ENCODE measurements at regions not wholly inside any gene's neighbourhood (a gene's known extent, or its start where the extent isn't known, plus 50 kb on each side); places are given as distances from the start of the nearest gene placed in this dataset.

- Histone ChIP-seq H3K9ac (ENCODE audit: low read length) (no peak overlapping the region), H3K9me2 (ENCODE audit: insufficient read depth) (no peaks in the 10 kb centered on the region), H3K79me2 (ENCODE audit: insufficient read depth, low read length) (no peaks in the 10 kb centered on the region), H3K4me2 (ENCODE audit: low read length) (no peak overlapping the region), H3K36me3 (ENCODE audit: control insufficient read depth in 1 of 2, insufficient read depth in 2 of 2, low read length in 2 of 2) (no peaks in the 10 kb centered on the region), H3K9me3 (ENCODE audit: control insufficient read depth in 1 of 2, insufficient read depth in 1 of 2, low read depth in 1 of 2, low read length in 2 of 2) (no peaks in the 10 kb centered on the region; a peak in 2 of 4 replicates), H4K20me1 (ENCODE audit: insufficient read depth) (no peaks in the 10 kb centered on the region), H2AFZ (ENCODE audit: low read depth, low read length, poor library complexity, severe bottlenecking) (no peak overlapping the region), H3K27me3 (ENCODE audit: insufficient read depth, low read length) (no peaks in the 10 kb centered on the region), H3K27ac (ENCODE audit: low read depth, low read length) (no peak overlapping the region), H3K4me3 (replicated peaks in 1 of 2; ENCODE audit: low read depth in 1 of 2, low read length in 2 of 2) (no peak overlapping the region), H3K4me1 (ENCODE audit: control insufficient read depth in 1 of 2, insufficient read depth in 2 of 2, low read length in 2 of 2) (no peaks in the 10 kb centered on the region)
- POLR2A ChIA-PET: no interaction called here
- TF ChIP-seq SIN3A (IDR thresholded peaks at IDR 0.05; ENCODE audit: low read depth): no peak
- no peak for TF ChIP-seq YY1 (IDR thresholded peaks at IDR 0.05; ENCODE audit: extremely low read depth, insufficient replicate concordance, low read depth, low read length)
- TF ChIP-seq, protein P1, sequence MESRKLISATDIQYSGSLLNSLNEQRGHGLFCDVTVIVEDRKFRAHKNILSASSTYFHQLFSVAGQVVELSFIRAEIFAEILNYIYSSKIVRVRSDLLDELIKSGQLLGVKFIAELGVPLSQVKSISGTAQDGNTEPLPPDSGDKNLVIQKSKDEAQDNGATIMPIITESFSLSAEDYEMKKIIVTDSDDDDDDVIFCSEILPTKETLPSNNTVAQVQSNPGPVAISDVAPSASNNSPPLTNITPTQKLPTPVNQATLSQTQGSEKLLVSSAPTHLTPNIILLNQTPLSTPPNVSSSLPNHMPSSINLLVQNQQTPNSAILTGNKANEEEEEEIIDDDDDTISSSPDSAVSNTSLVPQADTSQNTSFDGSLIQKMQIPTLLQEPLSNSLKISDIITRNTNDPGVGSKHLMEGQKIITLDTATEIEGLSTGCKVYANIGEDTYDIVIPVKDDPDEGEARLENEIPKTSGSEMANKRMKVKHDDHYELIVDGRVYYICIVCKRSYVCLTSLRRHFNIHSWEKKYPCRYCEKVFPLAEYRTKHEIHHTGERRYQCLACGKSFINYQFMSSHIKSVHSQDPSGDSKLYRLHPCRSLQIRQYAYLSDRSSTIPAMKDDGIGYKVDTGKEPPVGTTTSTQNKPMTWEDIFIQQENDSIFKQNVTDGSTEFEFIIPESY (IDR thresholded peaks at IDR 0.05; ENCODE audit: extremely low read depth, insufficient replicate concordance, low read length): no peak
- TF ChIP-seq, protein P2, sequence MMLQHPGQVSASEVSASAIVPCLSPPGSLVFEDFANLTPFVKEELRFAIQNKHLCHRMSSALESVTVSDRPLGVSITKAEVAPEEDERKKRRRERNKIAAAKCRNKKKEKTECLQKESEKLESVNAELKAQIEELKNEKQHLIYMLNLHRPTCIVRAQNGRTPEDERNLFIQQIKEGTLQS (IDR thresholded peaks at IDR 0.05): no peak
- TF ChIP-seq EZH2phosphoT487 (IDR thresholded peaks at IDR 0.05; ENCODE audit: borderline replicate concordance): no peak
- TF ChIP-seq POLR2AphosphoS5 (IDR thresholded peaks at IDR 0.05; ENCODE audit: low read depth, low read length): no peak
- no peak for TF ChIP-seq ELF1 (IDR thresholded peaks at IDR 0.05; ENCODE audit: borderline replicate concordance, low read depth)
- TF ChIP-seq SP1 (IDR thresholded peaks at IDR 0.05; ENCODE audit: low read depth): no peak
- TF ChIP-seq ZNF274 (IDR thresholded peaks at IDR 0.05; ENCODE audit: low read depth, low read length): no peak
- no peak for TF ChIP-seq SRF (IDR thresholded peaks at IDR 0.05; ENCODE audit: low read depth)
- no peak for TF ChIP-seq ZFX (IDR thresholded peaks at IDR 0.05)
- no peak for TF ChIP-seq CBX3 (IDR thresholded peaks at IDR 0.05; ENCODE audit: low read depth)
- TF ChIP-seq EZH2 (IDR thresholded peaks at IDR 0.05): no peak
- TF ChIP-seq FOSL1 (IDR thresholded peaks at IDR 0.05; ENCODE audit: low read depth): no peak
- no peak for TF ChIP-seq JUND (IDR thresholded peaks at IDR 0.05)
- no peak for TF ChIP-seq EGR1 (IDR thresholded peaks at IDR 0.05; ENCODE audit: low read depth)
- TF ChIP-seq, protein P3, sequence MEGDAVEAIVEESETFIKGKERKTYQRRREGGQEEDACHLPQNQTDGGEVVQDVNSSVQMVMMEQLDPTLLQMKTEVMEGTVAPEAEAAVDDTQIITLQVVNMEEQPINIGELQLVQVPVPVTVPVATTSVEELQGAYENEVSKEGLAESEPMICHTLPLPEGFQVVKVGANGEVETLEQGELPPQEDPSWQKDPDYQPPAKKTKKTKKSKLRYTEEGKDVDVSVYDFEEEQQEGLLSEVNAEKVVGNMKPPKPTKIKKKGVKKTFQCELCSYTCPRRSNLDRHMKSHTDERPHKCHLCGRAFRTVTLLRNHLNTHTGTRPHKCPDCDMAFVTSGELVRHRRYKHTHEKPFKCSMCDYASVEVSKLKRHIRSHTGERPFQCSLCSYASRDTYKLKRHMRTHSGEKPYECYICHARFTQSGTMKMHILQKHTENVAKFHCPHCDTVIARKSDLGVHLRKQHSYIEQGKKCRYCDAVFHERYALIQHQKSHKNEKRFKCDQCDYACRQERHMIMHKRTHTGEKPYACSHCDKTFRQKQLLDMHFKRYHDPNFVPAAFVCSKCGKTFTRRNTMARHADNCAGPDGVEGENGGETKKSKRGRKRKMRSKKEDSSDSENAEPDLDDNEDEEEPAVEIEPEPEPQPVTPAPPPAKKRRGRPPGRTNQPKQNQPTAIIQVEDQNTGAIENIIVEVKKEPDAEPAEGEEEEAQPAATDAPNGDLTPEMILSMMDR (IDR thresholded peaks at IDR 0.05 in 2 of 3, conservative IDR thresholded peaks at IDR 0.05 in 1 of 3; ENCODE audit: borderline replicate concordance in 1 of 3, insufficient read depth in 1 of 3, low read depth in 2 of 3, low read length in 2 of 3): no peak
- no TSS peak for BruUV-seq (replicated peaks)
- intact Hi-C loops (cut with micrococcal nuclease): loop anchor here (1.0 kb wide), 1 partner anchor 17 kb away; no protein-coding TSS in a partner anchor
- RAD21 ChIA-PET (ENCODE audit: low non-redundant PET in 1 of 2, low total read pairs in 2 of 2, uncharacterized antibody in 2 of 2, unreplicated experiment in 2 of 2): no interaction called here
- CTCF ChIA-PET: no interaction called here
- DNase-seq (ENCODE audit: low read depth, low spot score) (no peak), ATAC-seq (no peak)
Observed at GRCh38 chr12:60278209-60278608, 682.4 kb downstream of the SLC16A7 start.
